IgD-negative memory B cell (primary cell): ENCODE measurements at regions not wholly inside any gene's neighbourhood (a gene's known extent, or its start where the extent isn't known, plus 50 kb on each side); places are given as distances from the start of the nearest gene placed in this dataset.
A peak's percentile ranks its signal among the peaks of the same experiment; 100 is the strongest.

Experiments
- H3K27ac Mint-ChIP-seq, 3 donors: one replicate each; pipeline ENCODE4 v1.8.0; 2020 to 2022; ENCODE audit warnings: mild to moderate bottlenecking in 3 of 3, mixed read lengths in 3 of 3, moderate library complexity in 1 of 3
- H3K27me3 Mint-ChIP-seq: one replicate; pipeline ENCODE4 v1.8.0; 2021; ENCODE audit warnings: mixed read lengths
- H3K36me3 Mint-ChIP-seq: one replicate; pipeline ENCODE4 v1.8.0; 2020; ENCODE audit warnings: mild to moderate bottlenecking, mixed read lengths
- H3K4me1 Mint-ChIP-seq, 3 donors: one replicate each; pipeline ENCODE4 v1.8.0; 2020 to 2022; ENCODE audit warnings: mixed read lengths in 3 of 3, mild to moderate bottlenecking in 1 of 3
- H3K4me3 Mint-ChIP-seq, 4 donors: one replicate each; pipeline ENCODE4 v1.8.0; 2020 to 2022; ENCODE audit warnings: mild to moderate bottlenecking in 4 of 4, mixed read lengths in 4 of 4, moderate library complexity in 3 of 4
- H3K9me3 Mint-ChIP-seq, 3 donors: one replicate each; pipeline ENCODE4 v1.8.0; 2020 to 2021; ENCODE audit warnings: mixed read lengths in 3 of 3, mild to moderate bottlenecking in 1 of 3

DNA sequence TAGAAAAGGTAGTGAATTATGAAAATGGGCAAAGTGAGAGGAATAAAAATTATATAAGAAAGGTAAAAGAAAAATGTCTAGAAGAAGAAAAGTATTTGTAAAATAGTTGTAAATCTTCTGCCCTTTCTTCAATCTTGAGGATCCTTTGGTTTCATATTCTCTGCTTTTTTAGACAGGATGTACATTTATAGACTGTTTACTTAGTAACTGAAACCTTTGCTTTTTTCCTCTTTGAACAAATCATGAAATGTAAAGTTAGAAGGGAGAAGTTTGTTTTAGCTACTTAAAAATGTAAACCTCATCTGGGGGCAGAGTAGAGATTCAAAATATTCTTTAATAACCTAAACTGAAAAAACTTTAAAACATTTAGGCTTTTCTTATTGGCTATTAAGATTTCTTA, 150.4 kb upstream of the ITGA4 start:
- H3K36me3 Mint-ChIP-seq = no peaks in the 10 kb centered on the region
- peak overlapping the region; percentile 91 to 94 (median 91) for H3K27ac Mint-ChIP-seq
- no peaks in the 10 kb centered on the region for H3K27me3 Mint-ChIP-seq
- H3K4me3 Mint-ChIP-seq = peak overlapping the region; percentile 57 to 88 (median 82)
- H3K9me3 Mint-ChIP-seq = no peaks in the 10 kb centered on the region
- H3K4me1 Mint-ChIP-seq = peaks cover 52 to 56% (median 53%) of the 10 kb centered on the region in 3 donors

DNA sequence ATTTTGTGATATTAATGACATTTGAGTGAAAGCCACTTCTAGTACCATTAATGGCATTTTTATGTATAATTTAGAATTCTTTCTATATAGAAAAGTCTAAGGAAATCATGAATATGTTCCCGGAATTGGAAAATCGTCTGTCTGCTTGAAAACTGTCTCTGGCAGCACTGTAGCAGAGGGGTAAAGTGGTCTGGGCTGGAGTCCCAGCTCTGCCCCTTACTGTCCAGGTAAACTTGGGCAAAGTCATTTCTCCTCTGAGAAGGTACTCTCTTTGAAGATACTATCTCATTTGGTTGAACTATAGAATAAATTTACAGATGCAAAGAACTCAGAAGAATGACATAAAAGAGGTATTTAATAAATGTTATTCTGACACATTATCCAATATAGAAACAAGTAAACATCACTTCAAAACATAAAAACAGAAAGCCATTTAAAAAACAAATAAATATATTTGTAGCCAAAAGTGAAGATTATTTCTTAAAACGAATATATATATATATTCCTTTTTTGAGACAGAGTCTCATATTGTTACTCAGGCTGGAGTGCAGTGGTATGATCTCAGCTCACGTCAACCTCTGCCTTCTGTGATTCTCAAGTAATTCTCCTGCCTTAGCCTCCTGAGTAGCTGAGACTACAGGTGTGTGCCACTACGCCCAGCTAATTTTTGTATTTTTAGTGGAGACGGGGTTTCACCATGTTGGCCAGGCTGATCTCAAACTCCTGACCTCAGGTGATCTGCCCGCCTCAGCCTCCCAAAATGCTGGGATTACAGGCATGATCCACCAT, 149.8 kb upstream of the ITGA4 start:
- Mint-ChIP-seq H3K36me3 (no peaks in the 10 kb centered on the region), H3K9me3 (no peaks in the 10 kb centered on the region), H3K27ac (peak overlapping the region; percentile 91 to 96 (median 91)), H3K4me1 (peaks cover 58 to 62% (median 59%) of the 10 kb centered on the region in 3 donors), H3K27me3 (no peaks in the 10 kb centered on the region), H3K4me3 (peak overlapping the region; percentile 13 to 88 (median 82))

DNA sequence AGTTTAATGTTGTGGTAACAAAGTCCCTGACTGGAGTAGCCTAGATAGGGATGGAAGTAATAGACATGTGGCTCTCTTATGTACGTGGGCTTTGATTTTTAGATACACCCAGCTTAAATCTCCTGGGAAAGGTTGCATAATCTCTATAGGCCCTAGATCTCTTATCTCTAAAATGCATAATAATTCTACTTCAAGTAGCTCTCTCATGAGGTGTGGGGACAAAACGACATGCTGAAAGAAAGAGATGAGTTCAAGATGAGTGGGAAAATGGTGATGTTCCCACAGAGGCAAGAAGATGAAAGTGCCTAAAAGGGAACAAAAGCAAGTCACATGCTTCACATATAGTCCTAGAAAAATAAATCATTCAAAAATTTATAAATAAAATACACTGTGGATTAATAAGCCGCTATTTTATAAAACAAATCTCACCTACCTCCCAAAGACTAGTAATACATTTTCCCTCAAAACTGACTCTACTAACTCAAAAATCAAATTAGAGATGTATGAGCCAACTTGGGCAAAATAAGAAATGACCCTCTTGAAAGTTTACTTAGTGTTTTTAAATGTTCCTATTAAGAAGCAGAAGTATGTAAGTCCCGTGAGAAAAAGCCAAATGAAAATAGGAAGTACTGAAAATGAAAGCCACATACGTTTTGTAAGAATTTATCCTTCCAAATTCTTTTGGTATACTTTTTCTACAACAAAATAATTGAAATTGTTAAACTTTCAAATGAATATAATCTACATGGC, 148.2 kb upstream of the ITGA4 start:
- Mint-ChIP-seq H3K9me3 (no peaks in the 10 kb centered on the region), H3K4me1 (peaks cover 70 to 73% (median 71%) of the 10 kb centered on the region in 3 donors), H3K36me3 (no peaks in the 10 kb centered on the region), H3K27ac (peak overlapping the region; percentile 91 to 97 (median 91)), H3K27me3 (no peaks in the 10 kb centered on the region), H3K4me3 (peak overlapping the region; percentile 68 to 93 (median 84))

DNA sequence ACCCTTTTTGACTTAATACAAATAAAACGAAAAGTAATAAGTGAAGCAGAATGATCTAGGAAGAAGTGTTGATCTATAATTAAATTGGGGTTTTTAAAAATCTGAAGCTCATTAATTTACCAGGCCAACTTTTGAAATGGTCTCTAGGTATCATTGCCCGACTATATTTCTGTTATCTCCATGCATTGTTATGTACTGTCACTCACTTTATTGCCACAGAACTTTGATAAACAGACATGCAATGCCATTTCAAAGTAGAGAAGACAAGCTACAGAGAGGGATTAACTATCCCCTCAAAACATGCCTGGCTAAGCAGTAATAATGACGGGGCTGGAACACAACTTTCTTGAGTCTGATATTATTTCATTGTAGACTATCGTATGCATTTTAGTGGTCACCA, 147.6 kb upstream of the ITGA4 start:
- no peaks in the 10 kb centered on the region for H3K9me3 Mint-ChIP-seq
- peak overlapping the region; percentile 91 to 97 (median 91) for H3K27ac Mint-ChIP-seq
- H3K4me3 Mint-ChIP-seq = peak overlapping the region; percentile 68 to 93 (median 84)
- H3K27me3 Mint-ChIP-seq = no peaks in the 10 kb centered on the region
- no peaks in the 10 kb centered on the region for H3K36me3 Mint-ChIP-seq
- peaks cover 68 to 70% (median 70%) of the 10 kb centered on the region in 3 donors for H3K4me1 Mint-ChIP-seq

DNA sequence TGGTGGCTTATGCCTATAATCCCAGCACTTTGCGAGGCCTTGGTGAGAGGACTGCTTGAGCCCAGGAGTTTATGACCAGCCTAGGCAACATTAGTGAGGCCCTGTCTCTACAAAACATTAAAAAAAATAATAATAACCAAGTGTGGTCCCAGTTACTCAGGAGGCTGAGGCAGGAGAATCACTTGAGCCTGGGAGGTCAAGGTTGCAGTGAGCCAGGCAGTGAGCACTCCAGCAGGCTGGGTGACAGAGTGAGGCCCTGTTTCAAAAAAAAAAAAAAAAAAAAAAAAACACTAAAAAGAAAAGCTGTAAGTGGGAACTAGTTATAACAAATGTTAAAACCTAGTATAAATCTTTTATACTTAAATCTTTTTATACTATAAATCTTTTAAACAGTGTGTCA, 146.2 kb upstream of the ITGA4 start:
- no peaks in the 10 kb centered on the region for H3K27me3 Mint-ChIP-seq
- H3K9me3 Mint-ChIP-seq = no peaks in the 10 kb centered on the region
- peaks cover 58 to 59% (median 58%) of the 10 kb centered on the region in 3 donors for H3K4me1 Mint-ChIP-seq
- peak overlapping the region in 2 of 3 donors; percentile 31 to 96 for H3K27ac Mint-ChIP-seq
- H3K36me3 Mint-ChIP-seq = no peaks in the 10 kb centered on the region
- peak overlapping the region in 1 of 4 donors; percentile 72 for H3K4me3 Mint-ChIP-seq

DNA sequence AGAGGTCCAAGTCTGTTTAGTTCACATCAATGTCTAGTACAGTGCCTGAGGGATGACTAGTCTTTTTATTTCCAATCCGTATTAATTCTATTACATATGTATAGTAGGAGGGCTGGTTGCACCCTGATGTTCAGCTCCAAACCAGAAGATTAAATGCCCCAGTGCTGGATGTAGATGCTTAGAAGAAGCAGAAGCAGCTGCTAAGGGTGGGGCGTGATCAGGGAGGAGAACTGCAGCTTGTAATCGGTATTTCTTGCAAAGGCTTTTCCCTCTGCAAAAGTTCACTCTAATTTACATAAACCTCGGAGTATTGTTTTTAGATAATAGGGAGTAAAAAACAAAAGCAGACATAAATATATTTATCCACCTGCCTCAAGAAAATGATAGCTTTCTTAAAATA, 145.3 kb upstream of the ITGA4 start:
- Mint-ChIP-seq H3K4me1 (peaks cover 50 to 55% (median 53%) of the 10 kb centered on the region in 3 donors), H3K27ac (peak overlapping the region; percentile 85 to 96 (median 96)), H3K36me3 (no peaks in the 10 kb centered on the region), H3K9me3 (no peaks in the 10 kb centered on the region), H3K27me3 (no peaks in the 10 kb centered on the region), H3K4me3 (peak overlapping the region; percentile 61 to 85 (median 76))

DNA sequence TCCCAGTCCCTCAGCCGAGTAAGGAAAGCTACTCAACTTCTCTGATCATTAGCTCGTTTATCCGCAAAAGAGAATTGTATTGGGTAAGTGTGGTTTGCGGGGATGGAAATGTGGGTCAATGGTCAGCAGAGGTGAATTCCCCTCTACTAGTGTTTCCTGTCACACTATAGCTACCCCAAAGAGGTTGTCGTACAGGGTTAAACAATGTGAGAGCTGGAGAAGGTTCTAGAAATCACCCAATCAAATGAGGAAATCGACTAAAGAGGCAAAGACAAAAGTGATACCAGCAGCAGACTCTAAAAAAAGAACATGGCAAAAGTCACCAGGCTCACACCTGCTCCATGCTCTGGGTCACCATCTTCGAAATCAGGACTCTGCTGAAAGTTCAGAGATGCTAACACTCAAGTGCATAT, 144.7 kb upstream of the ITGA4 start:
- Mint-ChIP-seq H3K4me1 (peaks cover 44 to 50% (median 49%) of the 10 kb centered on the region in 3 donors), H3K9me3 (no peaks in the 10 kb centered on the region), H3K4me3 (peak overlapping the region; percentile 61 to 85 (median 76)), H3K27me3 (no peaks in the 10 kb centered on the region), H3K27ac (peak overlapping the region; percentile 85 to 96 (median 96)), H3K36me3 (no peaks in the 10 kb centered on the region)

DNA sequence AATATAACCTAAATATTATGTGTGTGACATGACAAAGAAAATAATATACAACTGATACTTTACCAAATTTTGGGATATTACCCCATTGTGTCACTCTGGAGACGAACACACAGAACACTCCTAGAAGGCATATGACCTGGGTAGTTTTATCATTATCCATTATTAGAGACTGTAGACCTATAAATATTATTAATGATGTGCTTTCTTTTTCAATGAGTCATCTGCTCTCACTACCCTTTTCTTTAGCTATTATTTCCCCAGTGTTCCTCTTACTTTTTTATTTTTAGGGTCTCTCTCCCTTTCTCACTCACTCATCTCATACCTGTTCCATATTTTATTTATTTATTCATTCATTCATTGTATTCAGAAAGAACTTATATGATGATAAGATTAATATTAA, 143.3 kb upstream of the ITGA4 start:
- Mint-ChIP-seq H3K4me3 (peak overlapping the region in 1 of 4 donors; percentile 66), H3K4me1 (peaks cover 37 to 40% (median 38%) of the 10 kb centered on the region in 3 donors), H3K27ac (peak overlapping the region; percentile 81 to 96 (median 85)), H3K9me3 (no peaks in the 10 kb centered on the region), H3K27me3 (no peaks in the 10 kb centered on the region), H3K36me3 (no peaks in the 10 kb centered on the region)

DNA sequence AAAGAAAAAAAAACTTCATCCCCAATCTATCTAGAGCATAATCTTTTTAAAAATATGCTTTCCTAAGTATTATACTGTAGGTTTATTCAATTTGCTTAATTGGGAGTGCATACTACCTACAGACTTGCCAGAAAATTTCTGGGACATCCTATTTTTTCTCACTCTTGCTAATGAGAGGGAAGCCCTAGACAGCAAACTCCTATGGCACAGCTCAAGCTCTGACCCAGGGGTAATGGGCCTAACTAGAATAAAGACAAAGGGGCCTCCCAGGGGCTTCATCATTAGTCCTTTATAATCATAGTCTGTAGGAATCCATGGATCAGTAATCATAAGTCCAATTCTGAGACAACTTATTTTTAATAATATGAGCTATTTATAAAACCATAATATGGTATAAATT, 142.6 kb upstream of the ITGA4 start:
- Mint-ChIP-seq H3K4me1 (peaks cover 31 to 33% (median 33%) of the 10 kb centered on the region in 3 donors), H3K9me3 (no peaks in the 10 kb centered on the region), H3K27me3 (no peaks in the 10 kb centered on the region), H3K4me3 (peak overlapping the region in 2 of 4 donors; percentile 17 to 22), H3K36me3 (no peaks in the 10 kb centered on the region), H3K27ac (peak overlapping the region; percentile 19 to 96 (median 90))

DNA sequence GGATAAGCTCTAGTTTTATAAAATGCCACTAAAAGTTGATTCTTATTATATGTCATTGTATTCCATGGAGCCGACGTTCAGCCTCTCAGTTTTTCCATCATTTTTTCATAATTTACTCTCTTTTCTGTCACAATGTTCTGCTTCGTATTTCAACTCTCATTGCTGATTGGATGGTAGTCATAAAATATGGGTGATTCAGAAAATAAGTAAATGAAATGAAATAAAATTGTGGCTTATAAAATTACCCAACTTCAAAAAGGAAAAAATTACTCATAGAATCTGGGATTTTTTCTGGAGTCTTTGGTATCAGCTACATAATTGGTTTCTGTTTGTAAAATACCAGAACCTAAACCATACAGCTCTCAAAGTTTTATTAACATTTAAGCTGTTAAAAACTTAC, 139.7 kb upstream of the ITGA4 start:
- no peak overlapping the region for H3K27ac Mint-ChIP-seq
- peaks cover 19 to 26% (median 20%) of the 10 kb centered on the region in 3 donors for H3K4me1 Mint-ChIP-seq
- H3K36me3 Mint-ChIP-seq = no peaks in the 10 kb centered on the region
- H3K27me3 Mint-ChIP-seq = no peaks in the 10 kb centered on the region
- no peaks in the 10 kb centered on the region for H3K9me3 Mint-ChIP-seq
- no peak overlapping the region for H3K4me3 Mint-ChIP-seq

DNA sequence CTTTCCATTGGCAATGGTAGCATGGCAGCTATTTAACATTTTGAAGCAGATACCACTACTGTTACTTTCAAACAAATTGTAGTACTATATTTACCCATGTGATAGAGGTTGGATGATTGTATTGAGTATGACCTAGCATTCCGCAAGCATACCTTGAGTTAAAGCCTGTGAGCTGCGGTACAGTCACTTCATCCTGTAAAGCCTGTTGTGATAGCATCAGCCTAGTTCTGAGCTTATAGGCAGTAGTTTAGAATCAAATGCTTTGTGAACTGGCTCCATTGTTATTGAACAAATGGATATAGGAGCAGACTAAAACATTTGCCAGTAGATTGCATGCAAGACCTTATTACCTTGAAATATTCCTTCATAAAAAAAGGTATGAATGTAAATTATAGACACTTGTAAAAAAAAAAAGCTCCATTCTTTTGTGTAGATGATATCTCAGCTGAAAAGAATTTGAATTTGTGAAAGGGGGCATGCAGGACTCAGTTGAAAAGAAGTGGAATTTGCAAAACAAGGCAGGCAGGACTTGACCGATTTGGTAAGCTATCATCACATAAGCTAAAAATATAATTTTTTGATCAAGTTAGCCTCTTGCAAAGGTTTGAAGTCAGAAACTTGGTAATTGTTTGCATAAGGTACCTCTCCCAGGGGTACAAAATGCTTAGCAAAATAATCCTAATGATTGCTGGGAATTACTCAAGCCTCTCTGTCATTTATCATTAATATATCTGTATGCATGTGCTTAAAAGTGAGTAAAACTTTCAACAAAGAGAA, 138.5 kb upstream of the ITGA4 start:
- no peaks in the 10 kb centered on the region for H3K9me3 Mint-ChIP-seq
- no peak overlapping the region for H3K4me3 Mint-ChIP-seq
- peaks cover 11 to 16% (median 16%) of the 10 kb centered on the region in 3 donors for H3K4me1 Mint-ChIP-seq
- H3K27me3 Mint-ChIP-seq = no peaks in the 10 kb centered on the region
- H3K36me3 Mint-ChIP-seq = no peaks in the 10 kb centered on the region
- no peak overlapping the region for H3K27ac Mint-ChIP-seq

DNA sequence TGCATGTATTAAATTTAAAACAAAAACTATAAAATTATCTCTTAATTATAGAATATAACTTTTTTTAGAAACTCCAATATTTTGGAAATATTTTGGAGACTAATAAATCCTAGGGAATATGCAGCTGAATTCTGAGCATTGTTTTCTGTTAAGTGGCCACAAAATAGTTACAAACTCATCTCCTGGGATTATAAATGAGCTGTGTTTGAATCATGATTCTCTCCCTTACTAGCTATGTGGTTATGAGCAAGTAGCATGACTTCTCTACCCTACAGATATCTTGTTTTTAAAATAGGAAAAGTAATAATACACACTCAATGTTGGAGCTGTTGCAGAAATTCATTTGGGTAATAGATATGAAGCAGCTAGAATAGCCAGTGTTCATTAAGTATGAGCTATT, 137.9 kb upstream of the ITGA4 start:
- Mint-ChIP-seq H3K4me3 (no peak overlapping the region), H3K27ac (no peak overlapping the region), H3K27me3 (no peaks in the 10 kb centered on the region), H3K36me3 (no peaks in the 10 kb centered on the region), H3K4me1 (peaks cover 6 to 14% (median 13%) of the 10 kb centered on the region in 3 donors), H3K9me3 (no peaks in the 10 kb centered on the region)

DNA sequence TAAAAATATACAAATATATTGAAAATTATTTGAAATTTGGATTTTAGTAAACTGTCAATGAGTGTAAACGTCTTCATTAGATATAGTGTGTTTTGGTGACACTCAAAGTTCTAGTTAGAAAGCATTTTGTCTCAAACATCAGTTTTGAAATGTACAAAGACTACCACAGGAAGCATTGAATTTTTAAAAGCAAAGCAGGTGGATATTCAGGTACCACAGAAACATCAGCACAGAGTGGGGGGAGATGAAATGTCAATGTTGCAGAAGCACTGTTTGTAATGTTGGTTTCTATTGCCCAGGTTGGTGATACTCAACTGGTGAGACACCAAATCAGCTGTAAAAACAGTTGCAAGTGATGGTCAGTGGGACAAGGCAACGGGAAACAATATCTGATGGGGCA, 136.5 kb upstream of the ITGA4 start:
- no peaks in the 10 kb centered on the region for H3K36me3 Mint-ChIP-seq
- no peaks in the 10 kb centered on the region for H3K27me3 Mint-ChIP-seq
- H3K4me1 Mint-ChIP-seq = peaks cover 2 to 16% (median 12%) of the 10 kb centered on the region in 3 donors
- no peak overlapping the region for H3K27ac Mint-ChIP-seq
- no peaks in the 10 kb centered on the region for H3K9me3 Mint-ChIP-seq
- no peak overlapping the region for H3K4me3 Mint-ChIP-seq

DNA sequence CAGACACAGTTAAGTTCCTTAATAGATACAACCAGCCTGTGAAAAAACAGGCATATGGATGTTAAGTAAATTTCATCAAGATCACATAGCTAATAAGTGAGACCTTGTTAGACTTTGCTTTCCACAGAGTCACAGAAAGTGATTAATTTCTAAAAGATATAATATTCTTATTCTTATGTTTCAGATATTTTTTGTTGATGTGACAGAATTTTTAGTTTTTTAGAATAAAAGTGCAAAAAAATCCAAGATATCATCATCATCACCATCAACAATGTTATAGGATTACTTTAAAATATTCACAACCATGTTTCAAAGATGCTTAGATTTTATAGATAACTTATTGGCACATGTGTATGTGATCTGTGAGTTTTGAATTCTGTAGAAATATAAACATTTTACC, 132.3 kb upstream of the ITGA4 start:
- Mint-ChIP-seq H3K27me3 (no peaks in the 10 kb centered on the region), H3K27ac (no peak overlapping the region), H3K36me3 (peaks cover 7% of the 10 kb centered on the region), H3K4me3 (no peak overlapping the region), H3K4me1 (peaks cover 2 to 32% (median 19%) of the 10 kb centered on the region in 3 donors), H3K9me3 (peaks cover 4 to 8% (median 8%) of the 10 kb centered on the region in 3 donors)

DNA sequence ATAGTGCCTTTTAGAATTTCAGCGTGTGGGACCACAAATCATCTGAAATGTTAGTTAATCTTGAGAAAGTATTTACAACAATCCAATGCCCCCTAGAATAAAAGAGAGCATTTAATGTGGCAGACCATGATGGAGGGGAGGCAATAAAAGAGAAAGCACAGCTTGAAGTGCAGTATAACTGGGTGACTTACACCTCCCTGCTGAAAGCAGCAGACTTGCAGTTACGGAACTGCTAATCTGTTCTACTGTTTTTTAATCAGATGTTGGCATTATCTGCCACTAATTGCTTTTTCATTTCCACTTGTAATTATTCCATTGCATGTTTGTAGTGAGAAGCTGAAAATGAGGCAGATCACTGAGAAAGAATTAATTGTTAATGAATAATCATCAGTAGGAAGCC, 130.5 kb upstream of the ITGA4 start:
- Mint-ChIP-seq H3K4me1 (peaks cover 2 to 38% (median 12%) of the 10 kb centered on the region in 3 donors), H3K4me3 (no peak overlapping the region), H3K27me3 (no peaks in the 10 kb centered on the region), H3K9me3 (peaks cover 4 to 10% (median 8%) of the 10 kb centered on the region in 3 donors), H3K27ac (no peak overlapping the region), H3K36me3 (peaks cover 7% of the 10 kb centered on the region)
